OCI-LY3 (cell line): ENCODE measurements at regions not wholly inside any gene's neighbourhood (a gene's known extent, or its start where the extent isn't known, plus 50 kb on each side); places are given as distances from the start of the nearest gene placed in this dataset.

ENCODE experiments used
- CTCF ChIP-seq: fragments of 200-600, 300-600 bp; sonication (generic); IDR thresholded peaks from 2 replicates; pipeline ENCODE4 v1.5.1; 2014; ENCODE audit warnings: antibody characterized with exemption, low read length, low read depth
- EZH2phosphoT487 ChIP-seq: fragments of 200-600 bp; shearing (Covaris generic); IDR thresholded peaks from 2 replicates; pipeline ENCODE4 v1.6.1; 2018; ENCODE audit warnings: antibody characterized with exemption, mixed run types, low read depth

GRCh38 chr4:18202486-18202885 lies 180.9 kb upstream of the LCORL start:
- TF ChIP-seq CTCF (no peak), EZH2phosphoT487 (no peak)
